ENCODE measurements at regions not wholly inside any gene's neighbourhood (a gene's known extent, or its start where the extent isn't known, plus 50 kb on each side); places are given as distances from the start of the nearest gene placed in this dataset.
"Not testable (repeated sequence)": the region's sequence is repeated elsewhere in the genome, so short reads cannot be mapped to it uniquely, and the experiment has no call there.

DNA sequence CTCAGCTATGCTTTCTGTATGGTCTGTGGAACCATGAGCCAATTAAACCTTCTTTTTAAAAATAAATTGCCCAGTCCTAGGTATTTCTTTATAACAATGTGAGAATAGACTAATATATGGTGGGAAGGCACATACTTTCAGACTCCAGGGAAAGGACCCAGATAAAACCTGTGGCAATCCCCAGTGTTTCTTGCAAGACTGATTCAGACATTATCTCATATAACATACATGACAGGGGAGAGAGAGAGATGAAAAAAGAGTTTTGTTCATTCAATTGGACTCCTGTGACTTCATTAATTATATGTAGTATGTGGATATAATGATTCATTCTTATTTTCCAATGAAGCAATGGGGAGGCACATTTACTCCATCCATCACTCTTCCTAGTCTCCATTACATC, 291.4 kb upstream of the PRKX start:
- Histone ChIP-seq H3K27ac (no peak overlapping the region), H3K4me3 (no peak overlapping the region), H3K4me1 (no peaks in the 10 kb centered on the region), H3K9me3 (no peaks in the 10 kb centered on the region), H3K36me3 (no peaks in the 10 kb centered on the region), H3K27me3 (no peaks in the 10 kb centered on the region)
- TF ChIP-seq, protein P1, sequence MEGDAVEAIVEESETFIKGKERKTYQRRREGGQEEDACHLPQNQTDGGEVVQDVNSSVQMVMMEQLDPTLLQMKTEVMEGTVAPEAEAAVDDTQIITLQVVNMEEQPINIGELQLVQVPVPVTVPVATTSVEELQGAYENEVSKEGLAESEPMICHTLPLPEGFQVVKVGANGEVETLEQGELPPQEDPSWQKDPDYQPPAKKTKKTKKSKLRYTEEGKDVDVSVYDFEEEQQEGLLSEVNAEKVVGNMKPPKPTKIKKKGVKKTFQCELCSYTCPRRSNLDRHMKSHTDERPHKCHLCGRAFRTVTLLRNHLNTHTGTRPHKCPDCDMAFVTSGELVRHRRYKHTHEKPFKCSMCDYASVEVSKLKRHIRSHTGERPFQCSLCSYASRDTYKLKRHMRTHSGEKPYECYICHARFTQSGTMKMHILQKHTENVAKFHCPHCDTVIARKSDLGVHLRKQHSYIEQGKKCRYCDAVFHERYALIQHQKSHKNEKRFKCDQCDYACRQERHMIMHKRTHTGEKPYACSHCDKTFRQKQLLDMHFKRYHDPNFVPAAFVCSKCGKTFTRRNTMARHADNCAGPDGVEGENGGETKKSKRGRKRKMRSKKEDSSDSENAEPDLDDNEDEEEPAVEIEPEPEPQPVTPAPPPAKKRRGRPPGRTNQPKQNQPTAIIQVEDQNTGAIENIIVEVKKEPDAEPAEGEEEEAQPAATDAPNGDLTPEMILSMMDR (IDR thresholded peaks at IDR 0.05): no peak
- no peak for TF ChIP-seq POLR2A (IDR thresholded peaks at IDR 0.05)
- DNase-seq: no peak

DNA sequence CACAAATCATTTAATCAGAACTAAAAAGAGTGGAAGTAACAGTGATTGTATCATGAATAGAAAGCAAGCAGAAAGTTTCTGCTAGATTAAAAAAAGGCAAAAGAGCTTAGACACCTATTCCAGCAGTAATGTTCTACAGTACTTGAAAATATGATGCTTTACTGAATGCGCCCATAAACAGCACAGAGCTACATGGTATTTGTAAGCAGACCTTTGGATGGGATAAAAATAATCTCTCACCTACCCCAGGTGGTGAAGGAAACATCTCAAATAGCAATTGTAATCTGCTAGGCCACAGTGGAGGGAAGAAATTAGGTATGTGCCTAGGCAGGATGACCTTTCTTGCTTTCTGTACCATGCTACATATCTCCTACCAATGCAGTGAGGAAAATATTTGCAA, 280.9 kb upstream of the PRKX start:
- Histone ChIP-seq H3K27ac (no peak overlapping the region), H3K4me1 (no peaks in the 10 kb centered on the region), H3K4me3 (no peak overlapping the region), H3K27me3 (no peaks in the 10 kb centered on the region), H3K36me3 (no peaks in the 10 kb centered on the region), H3K9me3 (no peaks in the 10 kb centered on the region)
- DNase-seq: no peak
- no peak for TF ChIP-seq POLR2A (IDR thresholded peaks at IDR 0.05)
- TF ChIP-seq, protein P1 (IDR thresholded peaks at IDR 0.05): no peak

DNA sequence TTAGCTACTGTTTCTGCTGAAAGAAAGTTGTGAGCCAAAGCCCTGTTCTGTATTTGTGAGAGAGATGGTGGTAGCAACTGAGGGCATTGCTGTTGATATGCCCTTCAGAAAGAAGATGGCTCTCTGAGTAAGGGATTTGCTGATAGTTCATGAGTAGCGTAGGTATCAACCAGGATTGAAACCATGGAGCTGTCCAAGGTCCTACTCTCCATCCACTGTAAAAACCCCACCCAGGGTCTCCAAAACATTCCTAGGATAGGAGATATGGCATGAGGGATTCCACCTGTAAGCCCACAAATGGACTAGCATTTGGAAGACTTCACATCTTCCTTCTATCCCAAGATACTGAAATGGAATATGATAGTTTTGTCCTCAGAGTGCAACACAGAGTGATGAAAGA, 277.1 kb upstream of the PRKX start:
- Histone ChIP-seq H3K27ac (no peak overlapping the region), H3K4me3 (no peak overlapping the region), H3K27me3 (no peaks in the 10 kb centered on the region), H3K9me3 (no peaks in the 10 kb centered on the region), H3K4me1 (no peaks in the 10 kb centered on the region), H3K36me3 (no peaks in the 10 kb centered on the region)
- DNase-seq: no peak
- no peak for TF ChIP-seq POLR2A (IDR thresholded peaks at IDR 0.05)
- TF ChIP-seq, protein P1 (IDR thresholded peaks at IDR 0.05): no peak

DNA sequence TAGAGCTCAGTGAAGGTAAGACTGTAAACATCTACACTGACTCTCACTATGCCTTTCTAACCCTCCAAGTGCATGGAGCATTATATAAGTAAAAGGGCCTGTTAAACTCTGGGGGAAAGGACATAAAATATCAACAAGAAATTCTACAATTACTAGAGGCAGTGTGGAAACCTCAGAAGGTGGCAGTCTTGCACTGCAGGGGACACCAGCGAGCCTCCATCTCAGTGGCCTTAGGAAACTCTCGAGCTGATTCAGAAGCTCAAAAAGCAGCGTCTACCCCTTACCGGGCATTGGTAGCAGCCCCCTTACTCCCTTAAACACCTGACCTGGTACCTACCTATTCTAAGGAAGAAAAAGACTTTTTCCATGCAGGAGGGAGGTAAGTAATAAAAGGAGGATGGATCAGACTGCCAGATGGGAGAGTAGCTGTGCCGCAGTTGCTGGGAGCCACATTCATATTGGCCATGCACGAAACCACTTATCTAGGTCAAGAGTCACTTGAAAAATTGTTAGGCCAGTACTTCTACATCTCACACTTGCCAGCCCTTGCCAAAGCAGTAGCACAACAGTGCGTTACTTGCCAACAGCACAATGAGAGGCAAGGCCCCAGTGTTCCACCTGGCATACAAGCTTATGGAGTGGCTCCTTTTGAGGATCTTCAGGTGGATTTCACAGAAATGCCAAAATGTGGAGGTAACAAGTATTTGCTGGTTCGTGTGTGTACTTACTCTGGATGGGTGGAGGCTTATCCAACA, 258.8 kb upstream of the PRKX start:
- not testable (repeated sequence) for H3K27me3 ChIP-seq, H3K36me3 ChIP-seq, H3K4me3 ChIP-seq, H3K9me3 ChIP-seq, H3K4me1 ChIP-seq, H3K27ac ChIP-seq, DNase-seq

DNA sequence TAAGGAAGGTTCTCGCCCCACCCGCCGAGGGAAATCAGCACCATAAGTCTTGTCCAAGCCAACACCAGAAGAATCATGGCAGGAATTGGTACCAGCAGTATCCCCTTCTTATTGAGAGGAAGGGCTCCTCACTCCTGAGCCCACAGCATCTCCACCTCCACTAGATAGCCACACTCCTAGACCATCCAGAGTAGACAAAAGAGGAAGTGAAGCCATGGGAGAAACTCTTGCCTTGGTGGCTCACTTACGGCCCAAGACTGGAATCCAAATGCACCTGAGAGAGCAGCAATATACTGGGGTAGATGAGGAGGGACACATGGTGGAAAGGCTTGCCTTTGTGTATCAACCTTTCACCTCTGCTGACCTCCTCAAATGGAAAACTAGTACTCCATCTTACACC, 255.3 kb upstream of the PRKX start:
- DNase-seq: no peak
- Histone ChIP-seq H3K36me3 (no peaks in the 10 kb centered on the region), H3K4me1 (no peaks in the 10 kb centered on the region), H3K4me3 (no peak overlapping the region), H3K9me3 (no peaks in the 10 kb centered on the region), H3K27ac (no peak overlapping the region), H3K27me3 (no peaks in the 10 kb centered on the region)
- TF ChIP-seq POLR2A (IDR thresholded peaks at IDR 0.05): no peak
- TF ChIP-seq, protein P1 (IDR thresholded peaks at IDR 0.05): no peak

DNA sequence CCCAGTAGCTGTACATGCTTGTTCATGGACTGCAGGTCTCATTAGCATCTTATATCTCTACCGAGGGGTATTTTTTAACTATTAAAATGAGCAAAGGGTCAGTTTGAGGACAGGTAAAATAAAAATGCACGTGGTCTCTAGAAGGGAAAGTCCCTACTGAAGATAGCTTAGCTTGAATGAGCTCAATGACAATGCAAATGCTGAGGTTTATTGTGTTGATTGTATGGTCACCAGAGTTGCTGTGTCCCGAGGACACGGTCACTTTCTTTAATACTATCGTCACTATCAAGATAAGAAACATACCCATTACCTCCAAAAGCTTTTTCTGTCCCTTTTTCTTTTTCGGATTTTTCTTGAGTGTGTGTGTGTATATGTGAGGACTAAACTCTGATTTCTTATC, 250.5 kb upstream of the PRKX start:
- Histone ChIP-seq H3K27ac (no peak overlapping the region), H3K36me3 (no peaks in the 10 kb centered on the region), H3K4me3 (no peak overlapping the region), H3K27me3 (no peaks in the 10 kb centered on the region), H3K9me3 (no peaks in the 10 kb centered on the region), H3K4me1 (no peaks in the 10 kb centered on the region)
- no peak for DNase-seq
- TF ChIP-seq, protein P1 (IDR thresholded peaks at IDR 0.05): no peak
- TF ChIP-seq POLR2A (IDR thresholded peaks at IDR 0.05): no peak

Data from Peyer's patch (tissue), 4 donors.